ENCODE measurements at regions not wholly inside any gene's neighbourhood (a gene's known extent, or its start where the extent isn't known, plus 50 kb on each side); places are given as distances from the start of the nearest gene placed in this dataset.
A peak's percentile ranks its signal among the peaks of the same experiment; 100 is the strongest.

- DNase-seq (ENCODE audit: low spot score in 2 of 2) (no peak), ATAC-seq (no peak)
- Mint-ChIP-seq H3K4me1 (peaks cover 35% of the 10 kb centered on the region), H3K36me3 (no peaks in the 10 kb centered on the region), H3K4me3 (no peak overlapping the region), H3K27ac (no peak overlapping the region), H3K9me3 (no peaks in the 10 kb centered on the region)
Measured at GRCh38 chr21:35219291-35219690, 170.2 kb upstream of the RUNX1 start.

GRCh38 chr21:35217504-35218060 lies 168.5 kb upstream of the RUNX1 start:
- H3K9me3 Mint-ChIP-seq, result no peaks in the 10 kb centered on the region
- DNase-seq (ENCODE audit: low spot score in 2 of 2), result no peak
- no peak overlapping the region for H3K4me3 Mint-ChIP-seq
- peaks cover 27% of the 10 kb centered on the region for H3K4me1 Mint-ChIP-seq
- H3K27ac Mint-ChIP-seq, result no peak overlapping the region
- H3K36me3 Mint-ChIP-seq, result no peaks in the 10 kb centered on the region
- ATAC-seq, result peak; percentile 94

- H3K9me3 Mint-ChIP-seq, result no peaks in the 10 kb centered on the region
- no peak overlapping the region for H3K4me3 Mint-ChIP-seq
- ATAC-seq (no peak), DNase-seq (ENCODE audit: low spot score in 2 of 2) (no peak)
- H3K27ac Mint-ChIP-seq, result no peak overlapping the region
- H3K36me3 Mint-ChIP-seq, result no peaks in the 10 kb centered on the region
- H3K4me1 Mint-ChIP-seq, result peaks cover 21% of the 10 kb centered on the region
Measured at GRCh38 chr21:35216996-35217395, 167.9 kb upstream of the RUNX1 start.

- Mint-ChIP-seq H3K9me3 (no peaks in the 10 kb centered on the region), H3K27ac (no peak overlapping the region), H3K4me3 (no peak overlapping the region), H3K4me1 (peaks cover 17% of the 10 kb centered on the region), H3K36me3 (no peaks in the 10 kb centered on the region)
- no peak for ATAC-seq
- no peak for DNase-seq (ENCODE audit: low spot score in 2 of 2)
Measured at GRCh38 chr21:35215870-35216269, 166.8 kb upstream of the RUNX1 start.

GRCh38 chr21:35212393-35213127 lies 163.5 kb upstream of the RUNX1 start:
- H3K4me3 Mint-ChIP-seq, result no peak overlapping the region
- DNase-seq (ENCODE audit: low spot score in 2 of 2), result no peak
- peaks cover 3% of the 10 kb centered on the region for H3K9me3 Mint-ChIP-seq
- H3K27ac Mint-ChIP-seq, result no peak overlapping the region
- no peak for ATAC-seq
- H3K4me1 Mint-ChIP-seq, result peaks cover 4% of the 10 kb centered on the region
- H3K36me3 Mint-ChIP-seq, result no peaks in the 10 kb centered on the region

GRCh38 chr21:35211782-35212181 lies 162.7 kb upstream of the RUNX1 start:
- no peak overlapping the region for H3K4me3 Mint-ChIP-seq
- no peak for DNase-seq (ENCODE audit: low spot score in 2 of 2)
- ATAC-seq, result no peak
- H3K4me1 Mint-ChIP-seq, result no peaks in the 10 kb centered on the region
- peaks cover 3% of the 10 kb centered on the region for H3K9me3 Mint-ChIP-seq
- no peak overlapping the region for H3K27ac Mint-ChIP-seq
- no peaks in the 10 kb centered on the region for H3K36me3 Mint-ChIP-seq

GRCh38 chr21:35210093-35210492 lies 161.0 kb upstream of the RUNX1 start:
- no peak overlapping the region for H3K27ac Mint-ChIP-seq
- no peak overlapping the region for H3K4me3 Mint-ChIP-seq
- no peak for DNase-seq (ENCODE audit: low spot score in 2 of 2)
- H3K36me3 Mint-ChIP-seq, result no peaks in the 10 kb centered on the region
- H3K4me1 Mint-ChIP-seq, result peaks cover 13% of the 10 kb centered on the region
- ATAC-seq, result no peak
- H3K9me3 Mint-ChIP-seq, result peaks cover 3% of the 10 kb centered on the region

GRCh38 chr21:35208810-35209517 lies 159.9 kb upstream of the RUNX1 start:
- Mint-ChIP-seq H3K9me3 (peaks cover 3% of the 10 kb centered on the region), H3K4me3 (no peak overlapping the region), H3K4me1 (peaks cover 14% of the 10 kb centered on the region), H3K36me3 (no peaks in the 10 kb centered on the region), H3K27ac (no peak overlapping the region)
- no peak for ATAC-seq
- DNase-seq (ENCODE audit: low spot score in 2 of 2), result no peak

- H3K9me3 Mint-ChIP-seq, result peaks cover 3% of the 10 kb centered on the region
- no peak overlapping the region for H3K27ac Mint-ChIP-seq
- H3K4me1 Mint-ChIP-seq, result peaks cover 20% of the 10 kb centered on the region
- H3K36me3 Mint-ChIP-seq, result no peaks in the 10 kb centered on the region
- ATAC-seq, result no peak
- H3K4me3 Mint-ChIP-seq, result no peak overlapping the region
- DNase-seq (ENCODE audit: low spot score in 2 of 2), result no peak
Measured at GRCh38 chr21:35208104-35208503, 159.0 kb upstream of the RUNX1 start.

GRCh38 chr21:35207322-35207721 lies 158.2 kb upstream of the RUNX1 start:
- DNase-seq (ENCODE audit: low spot score in 2 of 2) (no peak), ATAC-seq (no peak)
- H3K9me3 Mint-ChIP-seq, result peaks cover 3% of the 10 kb centered on the region
- no peaks in the 10 kb centered on the region for H3K36me3 Mint-ChIP-seq
- H3K27ac Mint-ChIP-seq, result no peak overlapping the region
- H3K4me1 Mint-ChIP-seq, result peaks cover 20% of the 10 kb centered on the region
- H3K4me3 Mint-ChIP-seq, result no peak overlapping the region

- H3K4me1 Mint-ChIP-seq, result peaks cover 20% of the 10 kb centered on the region
- no peaks in the 10 kb centered on the region for H3K36me3 Mint-ChIP-seq
- no peak for ATAC-seq
- H3K27ac Mint-ChIP-seq, result no peak overlapping the region
- no peak overlapping the region for H3K4me3 Mint-ChIP-seq
- H3K9me3 Mint-ChIP-seq, result peaks cover 3% of the 10 kb centered on the region
- no peak for DNase-seq (ENCODE audit: low spot score in 2 of 2)
Measured at GRCh38 chr21:35206141-35207125, 157.3 kb upstream of the RUNX1 start.

- peaks cover 20% of the 10 kb centered on the region for H3K4me1 Mint-ChIP-seq
- no peaks in the 10 kb centered on the region for H3K9me3 Mint-ChIP-seq
- ATAC-seq (no peak), DNase-seq (ENCODE audit: low spot score in 2 of 2) (no peak)
- H3K4me3 Mint-ChIP-seq, result peak overlapping the region; percentile 61
- no peaks in the 10 kb centered on the region for H3K36me3 Mint-ChIP-seq
- peak overlapping the region; percentile 49 for H3K27ac Mint-ChIP-seq
Measured at GRCh38 chr21:35204850-35205541, 155.9 kb upstream of the RUNX1 start.

GRCh38 chr21:35204125-35204524 lies 155.0 kb upstream of the RUNX1 start:
- ATAC-seq (peak; percentile 66), DNase-seq (ENCODE audit: low spot score in 2 of 2) (no peak)
- H3K27ac Mint-ChIP-seq, result no peak overlapping the region
- peak overlapping the region; percentile 61 for H3K4me3 Mint-ChIP-seq
- H3K4me1 Mint-ChIP-seq, result peaks cover 23% of the 10 kb centered on the region
- H3K9me3 Mint-ChIP-seq, result no peaks in the 10 kb centered on the region
- no peaks in the 10 kb centered on the region for H3K36me3 Mint-ChIP-seq

GRCh38 chr21:35203093-35203977 lies 154.2 kb upstream of the RUNX1 start:
- no peak overlapping the region for H3K27ac Mint-ChIP-seq
- DNase-seq (ENCODE audit: low spot score in 2 of 2) (no peak), ATAC-seq (no peak)
- no peaks in the 10 kb centered on the region for H3K36me3 Mint-ChIP-seq
- peaks cover 26% of the 10 kb centered on the region for H3K4me1 Mint-ChIP-seq
- no peaks in the 10 kb centered on the region for H3K9me3 Mint-ChIP-seq
- H3K4me3 Mint-ChIP-seq, result no peak overlapping the region
